Tibial nerve (tissue), 4 donors: ENCODE measurements at regions not wholly inside any gene's neighbourhood (a gene's known extent, or its start where the extent isn't known, plus 50 kb on each side); places are given as distances from the start of the nearest gene placed in this dataset.
"Not testable (repeated sequence)": the region's sequence is repeated elsewhere in the genome, so short reads cannot be mapped to it uniquely, and the experiment has no call there.

Source experiments
- DNase-seq, 2 donors: peaks; one replicate each; pipeline ENCODE4 v3.0.0-alpha.2; 2019; ENCODE audit warnings: low spot score in 2 of 2
- H3K27ac ChIP-seq, 4 donors: fragments of 200-600 bp; sonication (generic) in 3 of 4; one replicate each; pipeline ENCODE4 v1.5.1; 2017 to 2019; ENCODE audit warnings: mild to moderate bottlenecking in 1 of 4
- H3K27me3 ChIP-seq, 2 donors: fragments of 200-600 bp; sonication (generic) in 1 of 2; one replicate each; pipeline versions ENCODE4 v1.5.1 to v1.6.0; 2017 to 2019
- H3K36me3 ChIP-seq, 3 donors: fragments of 200-600 bp; sonication (generic); one replicate each; pipeline ENCODE4 v1.5.1; 2018 to 2019
- H3K4me1 ChIP-seq, 4 donors: fragments of 200-600 bp; sonication (generic) in 3 of 4; one replicate each; pipeline ENCODE4 v1.5.1; 2017 to 2019
- H3K4me3 ChIP-seq, 4 donors: fragments of 200-600 bp; sonication (generic) in 3 of 4; one replicate each; pipeline ENCODE4 v1.5.1; 2017 to 2019; ENCODE audit warnings: mild to moderate bottlenecking in 1 of 4, moderate library complexity in 1 of 4
- H3K9me3 ChIP-seq, 4 donors: fragments of 200-600 bp; sonication (generic) in 3 of 4; one replicate each; pipeline ENCODE4 v1.5.1; 2017 to 2019
- CTCF ChIP-seq, 5 experiments: fragments of 200-600 bp in 3 of 5; fragments of 450-650 bp in 2 of 5; sonication (generic) in 3 of 5; IDR thresholded peaks; one replicate each; pipeline ENCODE4 v1.5.1; 2016 to 2019; ENCODE audit warnings: antibody characterized with exemption in 5 of 5, mild to moderate bottlenecking in 3 of 5, moderate library complexity in 2 of 5
- EP300 ChIP-seq, 2 donors: sonication (generic); formaldehyde crosslinking; IDR thresholded peaks; one replicate each; pipeline ENCODE4 v1.6.1; 2017; ENCODE audit warnings: antibody characterized with exemption in 2 of 2, mild to moderate bottlenecking in 1 of 2
- POLR2A ChIP-seq, 2 donors: fragments of 450-650 bp; IDR thresholded peaks; one replicate each; pipeline ENCODE4 v1.6.1; 2017; ENCODE audit warnings: antibody characterized with exemption in 2 of 2, mild to moderate bottlenecking in 2 of 2, moderate library complexity in 2 of 2
- WGBS, 2 donors: methylation state at CpG; one replicate each; pipeline ENCODE4 v1.1.5; 2018; 5-methylcytosine and 5-hydroxymethylcytosine counted together

GRCh38 chr13:31591642-31592233 is 147.6 kb upstream of the RXFP2 start:
- no peak for DNase-seq
- H3K27me3 ChIP-seq: no peaks in the 10 kb centered on the region
- H3K36me3 ChIP-seq: no peaks in the 10 kb centered on the region
- TF ChIP-seq CTCF (IDR thresholded peaks at IDR 0.05) (no peak), POLR2A (IDR thresholded peaks at IDR 0.05) (no peak)
- H3K4me3 ChIP-seq: no peak overlapping the region
- whole genome bisulfite sequencing, 2 donors: 35 to 39% methylated on average over 4 of the region's 4 CpGs
- peaks cover 0 to 15% (median 0%) of the 10 kb centered on the region in 4 donors for H3K4me1 ChIP-seq
- H3K9me3 ChIP-seq: no peaks in the 10 kb centered on the region
- no peak overlapping the region for H3K27ac ChIP-seq

- no peak overlapping the region for H3K27ac ChIP-seq
- no peak for DNase-seq
- WGBS, 2 donors: 91% methylated on average over 5 of the region's 5 CpGs
- no peak for TF ChIP-seq POLR2A (IDR thresholded peaks at IDR 0.05)
- no peak for TF ChIP-seq CTCF (IDR thresholded peaks at IDR 0.05)
- TF ChIP-seq EP300 (IDR thresholded peaks at IDR 0.05): no peak
- H3K36me3 ChIP-seq: no peaks in the 10 kb centered on the region
- no peaks in the 10 kb centered on the region for H3K9me3 ChIP-seq
- H3K27me3 ChIP-seq: no peaks in the 10 kb centered on the region
- no peak overlapping the region for H3K4me3 ChIP-seq
- peaks cover 0 to 15% (median 0%) of the 10 kb centered on the region in 4 donors for H3K4me1 ChIP-seq
Observed at GRCh38 chr13:31594056-31594455, 145.3 kb upstream of the RXFP2 start.

DNA sequence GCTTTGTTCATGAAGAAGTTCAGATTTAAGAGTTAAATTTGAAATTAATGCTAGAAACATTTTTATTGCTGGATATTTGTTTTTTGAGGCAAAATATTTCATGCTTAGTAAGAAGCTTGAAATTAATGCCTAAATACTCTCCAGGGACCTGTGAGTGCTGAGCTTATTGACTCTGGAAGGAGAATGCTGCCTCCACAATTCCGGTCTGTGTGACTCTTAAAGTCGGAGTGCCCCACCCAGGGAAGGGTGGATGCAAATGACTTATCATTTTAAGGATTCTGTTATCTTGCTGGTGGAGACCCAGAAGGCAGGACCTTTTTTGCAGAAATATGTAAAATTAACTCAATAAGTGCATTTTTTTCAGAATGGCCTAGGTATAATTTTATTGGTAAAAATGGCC is 143.8 kb upstream of the RXFP2 start:
- H3K9me3 ChIP-seq: no peaks in the 10 kb centered on the region

DNA sequence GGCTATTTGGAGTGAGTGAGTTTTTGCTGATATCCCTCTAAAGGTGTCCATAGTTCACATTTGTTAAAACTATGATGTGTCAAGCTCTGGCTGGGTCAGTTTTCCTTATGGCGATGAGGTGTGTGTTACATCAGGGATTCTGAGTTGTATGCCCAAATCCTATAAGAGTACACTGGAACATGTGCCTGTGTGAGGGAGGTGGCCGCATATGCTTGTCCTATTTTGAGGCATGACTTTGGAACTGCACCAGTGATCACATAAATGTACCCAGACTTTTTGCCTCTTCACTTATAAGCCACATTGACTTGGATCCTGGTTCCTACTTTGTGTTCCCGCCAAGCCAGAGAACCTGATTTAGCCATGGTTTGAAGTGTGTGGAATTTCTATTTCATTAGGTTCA is 140.3 kb upstream of the RXFP2 start:
- 92 to 95% methylated on average over 3 of the region's 3 CpGs for WGBS, 2 donors
- Histone ChIP-seq H3K27ac (no peak overlapping the region), H3K4me3 (no peak overlapping the region), H3K36me3 (no peaks in the 10 kb centered on the region), H3K27me3 (no peaks in the 10 kb centered on the region), H3K9me3 (no peaks in the 10 kb centered on the region), H3K4me1 (peaks cover 0 to 7% (median 0%) of the 10 kb centered on the region in 4 donors)
- TF ChIP-seq POLR2A (IDR thresholded peaks at IDR 0.05) (no peak), EP300 (IDR thresholded peaks at IDR 0.05) (no peak), CTCF (IDR thresholded peaks at IDR 0.05) (no peak)
- DNase-seq: no peak

More for the DNA sequence above, 143.8 kb upstream of the RXFP2 start:
- no peak overlapping the region for H3K4me3 ChIP-seq
- H3K27me3 ChIP-seq: no peaks in the 10 kb centered on the region
- no peak for DNase-seq
- peaks cover 0 to 15% (median 0%) of the 10 kb centered on the region in 4 donors for H3K4me1 ChIP-seq
- H3K36me3 ChIP-seq: no peaks in the 10 kb centered on the region
- 60% methylated on average over 2 of the region's 2 CpGs for WGBS, 2 donors
- no peak overlapping the region for H3K27ac ChIP-seq
- no peak for TF ChIP-seq CTCF (IDR thresholded peaks at IDR 0.05)
- TF ChIP-seq POLR2A (IDR thresholded peaks at IDR 0.05): no peak
- no peak for TF ChIP-seq EP300 (IDR thresholded peaks at IDR 0.05)

- Histone ChIP-seq H3K36me3 (no peaks in the 10 kb centered on the region), H3K27me3 (no peaks in the 10 kb centered on the region), H3K4me1 (no peaks in the 10 kb centered on the region), H3K4me3 (no peak overlapping the region), H3K27ac (no peak overlapping the region), H3K9me3 (no peaks in the 10 kb centered on the region)
- 51 to 59% methylated on average over 5 of the region's 5 CpGs for WGBS, 2 donors
- no peak for TF ChIP-seq CTCF (IDR thresholded peaks at IDR 0.05)
- no peak for TF ChIP-seq EP300 (IDR thresholded peaks at IDR 0.05)
- TF ChIP-seq POLR2A (IDR thresholded peaks at IDR 0.05): no peak
- DNase-seq: no peak
Observed at GRCh38 chr13:31605076-31605860, 134.1 kb upstream of the RXFP2 start.

GRCh38 chr13:31607531-31607930 is 131.8 kb upstream of the RXFP2 start:
- 52 to 88% methylated on average over 4 to 7 of the region's 7 CpGs for WGBS, 2 donors
- H3K36me3 ChIP-seq, H3K27ac ChIP-seq, H3K4me1 ChIP-seq, H3K4me3 ChIP-seq, H3K27me3 ChIP-seq, DNase-seq, H3K9me3 ChIP-seq: not testable (repeated sequence)

DNA sequence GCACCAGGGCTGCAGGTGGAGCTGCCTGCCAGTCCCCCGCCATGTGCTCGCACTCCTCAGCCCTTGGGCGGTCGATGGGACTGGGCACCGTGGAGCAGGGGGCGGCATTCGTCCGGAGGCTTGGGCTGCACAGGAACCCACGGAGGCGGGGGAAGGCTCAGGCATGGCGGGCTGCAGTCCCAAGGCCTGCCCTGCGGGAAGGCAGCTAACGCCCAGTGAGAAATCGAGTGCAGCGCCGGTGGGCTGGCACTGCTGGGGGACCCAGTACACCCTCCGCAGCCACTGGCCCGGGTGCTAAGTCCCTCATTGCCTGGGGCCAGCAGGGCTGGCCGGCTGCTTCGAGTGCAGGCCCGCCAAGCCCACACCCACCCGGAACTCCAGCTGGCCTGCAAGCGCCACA is 130.5 kb upstream of the RXFP2 start:
- H3K27me3 ChIP-seq, H3K9me3 ChIP-seq, DNase-seq, H3K27ac ChIP-seq, H3K4me3 ChIP-seq, H3K36me3 ChIP-seq, H3K4me1 ChIP-seq: not testable (repeated sequence)
- WGBS, 2 donors: 84% methylated on average over 15 of the region's 23 CpGs; no CpG with 5 or more reads in 1 of the 2 donors
